GM12864 (cell line): ENCODE measurements at regions not wholly inside any gene's neighbourhood (a gene's known extent, or its start where the extent isn't known, plus 50 kb on each side); places are given as distances from the start of the nearest gene placed in this dataset.

ENCODE experiments used
- DNase-seq: peaks from one replicate; pipeline ENCODE4 v3.0.0-alpha.2; 2011; ENCODE audit warnings: low read depth
- H3K4me3 ChIP-seq: 2 replicates; pipeline ENCODE4 v1.5.1; 2011; ENCODE audit warnings: mild to moderate bottlenecking, low read depth, low read length, control low read depth
- TF ChIP-seq, protein P1 (sequence below): IDR thresholded peaks from 2 replicates; pipeline ENCODE4 v1.5.1; 2011; ENCODE audit warnings: low read depth, mild to moderate bottlenecking, moderate library complexity, low read length, control low read depth, inconsistent platforms; ENCODE audit errors: missing control alignments

DNA sequence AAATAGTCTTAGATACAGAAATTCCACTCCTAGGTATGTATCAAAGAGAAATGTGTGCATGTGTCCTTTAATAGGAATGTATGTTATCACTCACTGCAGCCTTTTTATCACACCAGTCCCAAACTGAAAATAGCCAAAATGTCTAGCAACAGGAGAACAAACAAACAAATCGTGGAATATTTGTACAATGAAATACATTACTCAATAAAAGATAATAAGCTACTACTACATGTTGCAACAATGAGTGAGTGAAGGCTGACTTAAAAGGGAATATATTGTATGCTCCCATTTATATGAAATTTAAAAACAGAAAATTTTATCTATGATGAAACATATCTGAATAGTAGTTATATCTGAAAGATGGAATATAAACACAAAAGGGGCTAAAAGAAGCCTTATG, 212.1 kb upstream of the PLD5 start:
- DNase-seq, result no peak
- no peak overlapping the region for H3K4me3 ChIP-seq
- TF ChIP-seq, protein P1, sequence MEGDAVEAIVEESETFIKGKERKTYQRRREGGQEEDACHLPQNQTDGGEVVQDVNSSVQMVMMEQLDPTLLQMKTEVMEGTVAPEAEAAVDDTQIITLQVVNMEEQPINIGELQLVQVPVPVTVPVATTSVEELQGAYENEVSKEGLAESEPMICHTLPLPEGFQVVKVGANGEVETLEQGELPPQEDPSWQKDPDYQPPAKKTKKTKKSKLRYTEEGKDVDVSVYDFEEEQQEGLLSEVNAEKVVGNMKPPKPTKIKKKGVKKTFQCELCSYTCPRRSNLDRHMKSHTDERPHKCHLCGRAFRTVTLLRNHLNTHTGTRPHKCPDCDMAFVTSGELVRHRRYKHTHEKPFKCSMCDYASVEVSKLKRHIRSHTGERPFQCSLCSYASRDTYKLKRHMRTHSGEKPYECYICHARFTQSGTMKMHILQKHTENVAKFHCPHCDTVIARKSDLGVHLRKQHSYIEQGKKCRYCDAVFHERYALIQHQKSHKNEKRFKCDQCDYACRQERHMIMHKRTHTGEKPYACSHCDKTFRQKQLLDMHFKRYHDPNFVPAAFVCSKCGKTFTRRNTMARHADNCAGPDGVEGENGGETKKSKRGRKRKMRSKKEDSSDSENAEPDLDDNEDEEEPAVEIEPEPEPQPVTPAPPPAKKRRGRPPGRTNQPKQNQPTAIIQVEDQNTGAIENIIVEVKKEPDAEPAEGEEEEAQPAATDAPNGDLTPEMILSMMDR, result no peak

DNA sequence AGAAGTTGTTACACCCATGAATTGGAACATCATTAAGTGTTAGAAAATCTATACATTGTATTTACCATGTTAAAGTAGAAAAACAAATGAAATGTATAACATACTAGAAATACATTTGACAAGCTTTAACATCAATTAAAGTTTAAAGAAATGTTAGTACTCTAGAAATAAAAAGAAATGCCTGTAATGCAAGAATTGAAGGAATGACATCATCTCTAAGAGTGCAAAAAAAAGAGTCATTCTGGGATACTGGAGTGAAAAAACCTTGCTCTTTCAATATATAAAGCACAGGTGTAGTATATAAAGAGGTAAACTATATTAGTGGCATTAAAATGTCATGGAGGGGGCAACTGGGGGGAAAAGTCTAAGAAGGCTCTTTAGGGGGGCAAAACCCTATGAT, 210.8 kb upstream of the PLD5 start:
- TF ChIP-seq, protein P1, result no peak
- DNase-seq, result no peak
- H3K4me3 ChIP-seq, result no peak overlapping the region

DNA sequence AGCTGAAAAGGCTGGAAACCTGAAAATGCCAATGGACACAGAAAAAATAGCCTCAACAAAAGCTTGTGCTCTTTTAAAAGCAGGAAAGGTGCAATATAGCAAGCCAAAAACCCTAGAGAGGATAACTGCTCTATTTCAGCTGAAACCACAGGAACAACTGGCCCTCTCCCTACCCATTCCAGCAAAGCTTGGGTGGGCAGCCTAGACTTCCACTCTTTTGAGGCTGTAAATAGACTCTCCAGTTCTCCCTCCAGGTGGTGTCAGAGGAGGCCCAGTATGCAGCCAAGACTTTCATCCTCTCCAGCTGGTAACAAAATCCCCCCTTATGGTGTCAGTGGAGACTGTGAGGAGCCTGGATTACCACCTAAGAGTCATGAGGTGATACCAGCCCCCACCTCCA, 206.9 kb upstream of the PLD5 start:
- TF ChIP-seq, protein P1, result no peak
- no peak for DNase-seq
- H3K4me3 ChIP-seq, result no peak overlapping the region

DNA sequence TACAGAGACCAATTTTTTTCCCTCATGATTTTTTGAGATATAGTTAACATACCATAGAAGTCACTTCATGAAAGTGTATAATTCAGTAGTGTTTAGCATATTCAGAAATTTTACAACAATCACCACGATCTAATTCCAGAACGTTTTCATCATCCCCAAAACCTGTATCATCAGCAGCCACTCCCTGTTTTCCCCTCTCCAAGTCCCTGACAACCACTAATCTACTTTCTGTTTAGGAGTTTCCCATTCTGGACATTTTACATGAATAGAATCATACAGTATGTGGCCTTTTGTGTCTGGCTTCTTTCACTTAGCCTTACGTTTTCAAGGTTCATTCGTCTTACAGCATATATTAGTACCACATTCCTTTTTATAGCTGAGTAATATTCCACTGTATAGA, 204.2 kb upstream of the PLD5 start:
- no peak for DNase-seq
- no peak overlapping the region for H3K4me3 ChIP-seq
- TF ChIP-seq, protein P1, result no peak

DNA sequence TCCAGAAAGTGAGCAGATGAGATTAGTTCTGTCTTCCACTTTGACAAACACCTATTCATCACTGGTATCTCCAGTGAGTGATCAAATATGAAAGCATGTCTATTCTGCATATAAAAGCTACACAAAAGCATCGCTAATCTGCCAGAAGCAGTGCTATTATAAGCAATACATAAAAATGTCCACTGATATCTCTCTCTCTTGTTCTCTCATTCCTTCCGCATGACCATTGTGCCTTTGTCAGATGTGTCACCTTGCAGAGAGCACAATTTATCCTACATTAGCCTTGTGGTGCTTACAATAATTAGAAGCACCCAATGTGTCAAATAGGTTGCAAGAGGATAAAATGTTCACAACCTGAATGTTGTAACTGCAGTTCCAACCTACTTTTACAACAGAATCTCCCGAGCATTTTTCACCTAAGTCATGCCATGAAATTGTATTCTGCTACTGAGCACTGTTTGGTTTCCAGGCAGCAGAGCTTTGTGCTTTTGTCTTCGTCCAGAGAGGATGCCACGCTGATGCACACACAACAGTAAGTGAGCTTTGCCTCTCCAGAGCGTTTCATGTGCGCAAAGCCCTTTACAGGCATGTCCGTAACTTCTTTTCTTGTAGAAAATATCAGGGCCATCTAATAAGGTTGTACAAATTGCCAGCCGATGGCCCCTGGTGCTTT, 198.7 kb upstream of the PLD5 start:
- TF ChIP-seq, protein P1, result no peak
- H3K4me3 ChIP-seq, result no peak overlapping the region
- no peak for DNase-seq

DNA sequence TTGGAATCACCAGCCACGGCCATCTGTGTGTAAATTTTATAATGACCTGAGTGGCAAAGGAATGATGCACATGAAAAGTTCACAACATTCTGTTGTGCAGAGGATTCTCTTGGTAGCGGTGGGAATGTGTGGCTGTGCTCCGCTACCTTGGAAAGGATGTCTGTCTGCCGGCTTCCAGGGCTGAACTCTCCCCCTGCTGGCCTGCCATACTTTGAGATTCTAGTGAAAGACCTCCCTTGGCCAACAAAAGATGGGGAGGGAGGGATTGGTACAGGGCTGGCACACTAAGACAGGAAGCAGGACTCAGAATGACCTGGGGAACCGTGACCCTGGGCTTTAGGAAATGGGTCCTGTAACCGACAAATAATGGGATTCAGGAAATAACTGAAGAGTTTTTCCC, 194.5 kb upstream of the PLD5 start:
- no peak for DNase-seq
- no peak overlapping the region for H3K4me3 ChIP-seq
- TF ChIP-seq, protein P1, result no peak

DNA sequence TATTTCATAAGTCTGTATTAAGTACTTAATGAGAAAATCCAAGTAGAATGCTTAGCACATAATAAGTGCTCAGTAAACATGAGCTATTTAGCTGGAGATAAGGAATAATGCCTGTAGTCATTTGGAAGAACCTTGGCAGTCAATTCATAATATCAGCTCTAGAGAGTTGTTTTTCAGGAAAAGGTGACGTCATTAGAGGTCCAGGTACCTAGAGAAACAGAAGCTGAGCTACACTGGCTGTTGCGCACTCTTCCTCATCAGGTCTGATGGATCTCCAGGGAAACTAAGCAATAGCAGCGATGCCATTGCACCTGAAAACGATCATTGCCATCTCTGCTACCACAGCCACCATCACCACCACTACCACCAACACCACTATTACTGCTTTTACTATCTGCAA, 187.8 kb upstream of the PLD5 start:
- TF ChIP-seq, protein P1, result no peak
- H3K4me3 ChIP-seq, result no peak overlapping the region
- DNase-seq, result no peak
